H1 (cell line): ENCODE measurements at regions not wholly inside any gene's neighbourhood (a gene's known extent, or its start where the extent isn't known, plus 50 kb on each side); places are given as distances from the start of the nearest gene placed in this dataset.

ENCODE experiments used
- CTCF ChIA-PET: fragments of 300-600 bp; sonication (Branson Sonifier 250); formaldehyde crosslinking; loops from one replicate; lab custom pipeline; 2021; ENCODE audit not compliant: partially characterized antibody; lab: Charles Lee
- POLR2A ChIA-PET: fragments of 300-600 bp; sonication (Branson Sonifier 250); formaldehyde crosslinking; loops from one replicate; lab custom pipeline; 2021; ENCODE audit warnings: inconsistent platforms; ENCODE audit not compliant: partially characterized antibody; lab: Charles Lee
- DNase-seq, 2 experiments: peaks; one replicate each; pipeline versions ENCODE4 v3.0.0 to v3.0.0-alpha.2; 2010 to 2022; ENCODE audit warnings: low spot score in 2 of 2, low read depth in 1 of 2, mixed read lengths in 1 of 2
- FAIRE-seq: peaks from 2 replicates; lab custom pipeline; 2011; peaks lifted over from hg19 to GRCh38; lab: Jason Lieb, UNC
- H2AFZ ChIP-seq: 2 replicates; pipeline ENCODE4 v1.8.1; 2012; ENCODE audit warnings: low read length, inconsistent platforms
- H2AK5ac ChIP-seq: 2 replicates; pipeline ENCODE4 v1.6.1; 2013; ENCODE audit warnings: low read depth, low read length
- H2BK120ac ChIP-seq: replicated peaks from 2 replicates; pipeline ENCODE3; 2013; ENCODE audit warnings: low read depth, low read length, inconsistent platforms
- H2BK12ac ChIP-seq: 2 replicates; pipeline ENCODE4 v1.6.1; 2013; ENCODE audit warnings: low read depth, low read length
- H2BK15ac ChIP-seq: 2 replicates; pipeline ENCODE4 v1.6.1; 2013; ENCODE audit warnings: low read length
- H2BK20ac ChIP-seq: 2 replicates; pipeline ENCODE4 v1.6.1; 2013; ENCODE audit warnings: low read length
- H2BK5ac ChIP-seq: 2 replicates; pipeline ENCODE4 v1.6.1; 2013; ENCODE audit warnings: low read depth, low read length
- H3K14ac ChIP-seq: 2 replicates; pipeline ENCODE4 v1.6.1; 2013; ENCODE audit warnings: inconsistent platforms; ENCODE audit not compliant: insufficient read length
- H3K18ac ChIP-seq: 2 replicates; pipeline ENCODE4 v1.6.1; 2013; ENCODE audit warnings: low read length; ENCODE audit errors: extremely low read depth
- H3K23ac ChIP-seq: 2 replicates; pipeline ENCODE4 v1.6.1; 2013; ENCODE audit warnings: inconsistent platforms; ENCODE audit not compliant: insufficient read length
- H3K23me2 ChIP-seq: 2 replicates; pipeline ENCODE4 v1.6.1; 2013; ENCODE audit warnings: low read depth, low read length
- H3K27ac ChIP-seq: 2 replicates; pipeline ENCODE4 v1.6.1; 2011; ENCODE audit warnings: low read depth, low read length, inconsistent platforms
- H3K27me3 ChIP-seq, 4 experiments: replicated peaks in 1 of 4; 1 replicate in 1 of 4; 2 replicates in 3 of 4; pipeline versions ENCODE4 v1.6.1 to v1.8.1; 2011 to 2013; ENCODE audit warnings: low read length in 3 of 4, mild to moderate bottlenecking in 3 of 4, inconsistent platforms in 2 of 4, mixed read lengths in 2 of 4, moderate library complexity in 1 of 4; ENCODE audit not compliant: control insufficient read depth in 3 of 4, insufficient read depth in 3 of 4; ENCODE audit errors: extremely low read depth in 1 of 4
- H3K36me3 ChIP-seq, 4 experiments: 2 replicates each; pipeline versions ENCODE4 v1.6.1 to v1.8.1; 2011 to 2013; ENCODE audit warnings: mild to moderate bottlenecking in 4 of 4, low read length in 3 of 4, moderate library complexity in 2 of 4, control low read depth in 1 of 4, inconsistent platforms in 1 of 4; ENCODE audit not compliant: insufficient read depth in 4 of 4, control insufficient read depth in 2 of 4
- H3K4ac ChIP-seq: replicated peaks from 2 replicates; pipeline ENCODE3; 2013; ENCODE audit warnings: low read length, low read depth, mixed read lengths, inconsistent platforms; ENCODE audit not compliant: insufficient read length
- H3K4me1 ChIP-seq, 4 experiments: replicated peaks in 1 of 4; 1 replicate in 1 of 4; 2 replicates in 3 of 4; pipeline versions ENCODE4 v1.6.1 to v1.8.1; 2011 to 2013; ENCODE audit warnings: low read length in 3 of 4, inconsistent platforms in 2 of 4, mixed read lengths in 1 of 4; ENCODE audit not compliant: insufficient read depth in 4 of 4, control insufficient read depth in 3 of 4
- H3K4me2 ChIP-seq, 2 experiments: 2 replicates each; pipeline versions ENCODE4 v1.6.1 to v1.8.1; 2011 to 2013; ENCODE audit warnings: low read depth in 2 of 2, low read length in 2 of 2, control low read depth in 1 of 2, inconsistent platforms in 1 of 2, mild to moderate bottlenecking in 1 of 2; ENCODE audit not compliant: insufficient read depth in 1 of 2
- H3K4me3 ChIP-seq, 4 experiments: fragments of 200-600, 300-600 bp in 1 of 4; sonication (generic), shearing (Covaris generic), sonication (Bioruptor Twin) in 1 of 4; 2 replicates each; pipeline versions ENCODE4 v1.5.1 to v1.8.1; 2011 to 2016; ENCODE audit warnings: low read length in 4 of 4, low read depth in 3 of 4, control low read depth in 2 of 4, inconsistent platforms in 2 of 4, mild to moderate bottlenecking in 2 of 4, mixed read lengths in 1 of 4, moderate library complexity in 1 of 4; ENCODE audit not compliant: insufficient read depth in 2 of 4; ENCODE audit errors: extremely low read depth in 1 of 4
- H3K56ac ChIP-seq: replicated peaks from 2 replicates; pipeline ENCODE3; 2013; ENCODE audit warnings: low read depth, mild to moderate bottlenecking, mixed read lengths, low read length, inconsistent platforms; ENCODE audit not compliant: insufficient read length
- H3K79me1 ChIP-seq: 2 replicates; pipeline ENCODE4 v1.6.1; 2013; ENCODE audit warnings: low read depth, low read length, control low read depth
- H3K79me2 ChIP-seq, 2 experiments: 2 replicates each; pipeline versions ENCODE4 v1.6.1 to v1.8.1; 2012 to 2013; ENCODE audit warnings: low read length in 2 of 2, mild to moderate bottlenecking in 2 of 2, inconsistent platforms in 1 of 2; ENCODE audit not compliant: insufficient read depth in 2 of 2, control insufficient read depth in 1 of 2
- H3K9ac ChIP-seq, 4 experiments: replicated peaks in 1 of 4; 1 replicate in 1 of 4; 2 replicates in 3 of 4; pipeline versions ENCODE4 v1.6.1 to v1.8.1; 2011 to 2013; ENCODE audit warnings: low read depth in 3 of 4, low read length in 3 of 4, control low read depth in 2 of 4, mild to moderate bottlenecking in 2 of 4, moderate library complexity in 2 of 4, inconsistent platforms in 1 of 4; ENCODE audit errors: extremely low read depth in 1 of 4
- H3K9me3 ChIP-seq, 2 experiments: 2 replicates each; pipeline versions ENCODE4 v1.6.1 to v1.8.1; 2012 to 2013; ENCODE audit warnings: mild to moderate bottlenecking in 2 of 2, moderate library complexity in 2 of 2, control low read depth in 1 of 2, inconsistent platforms in 1 of 2, low read depth in 1 of 2, low read length in 1 of 2, mixed read lengths in 1 of 2; ENCODE audit not compliant: insufficient read depth in 2 of 2
- H4K20me1 ChIP-seq, 2 experiments: replicated peaks in 1 of 2; 2 replicates each; pipeline versions ENCODE3 to v1.8.1; 2011 to 2013; ENCODE audit warnings: inconsistent platforms in 2 of 2, low read length in 2 of 2, mild to moderate bottlenecking in 1 of 2; ENCODE audit not compliant: insufficient read depth in 2 of 2, control insufficient read depth in 1 of 2
- H4K5ac ChIP-seq: 2 replicates; pipeline ENCODE4 v1.6.1; 2013; ENCODE audit warnings: low read length, low read depth, mixed read lengths, inconsistent platforms; ENCODE audit not compliant: insufficient read length
- H4K8ac ChIP-seq: 2 replicates; pipeline ENCODE4 v1.8.0; 2013; ENCODE audit warnings: mild to moderate bottlenecking, moderate library complexity, low read length, inconsistent platforms; ENCODE audit not compliant: insufficient read depth; ENCODE audit errors: extremely low read depth
- H4K91ac ChIP-seq: replicated peaks from 2 replicates; pipeline ENCODE3; 2013; ENCODE audit warnings: low read length, mixed read lengths, inconsistent platforms; ENCODE audit not compliant: insufficient read length
- BCL11A ChIP-seq, 2 experiments: IDR thresholded peaks; one replicate each; pipeline ENCODE4 v1.6.1; 2011; ENCODE audit warnings: low read depth in 2 of 2, low read length in 2 of 2, mild to moderate bottlenecking in 2 of 2
- WGBS, 2 experiments: shearing (Covaris generic) in 1 of 2; methylation state at CpG; one replicate each; pipeline versions ENCODE4 v1.1.6 to v1.1.7; 2013 to 2015; ENCODE audit warnings: low lambda C conversion rate in 2 of 2, mixed read lengths in 2 of 2, inconsistent platforms in 1 of 2, low coverage in 1 of 2, missing lambda C conversion rate in 1 of 2; ENCODE audit not compliant: insufficient replicate concordance in 2 of 2, insufficient coverage in 1 of 2, insufficient read length in 1 of 2; ENCODE audit errors: extremely low coverage in 1 of 2, missing lambda C conversion rate in 1 of 2; 5-methylcytosine and 5-hydroxymethylcytosine counted together

DNA sequence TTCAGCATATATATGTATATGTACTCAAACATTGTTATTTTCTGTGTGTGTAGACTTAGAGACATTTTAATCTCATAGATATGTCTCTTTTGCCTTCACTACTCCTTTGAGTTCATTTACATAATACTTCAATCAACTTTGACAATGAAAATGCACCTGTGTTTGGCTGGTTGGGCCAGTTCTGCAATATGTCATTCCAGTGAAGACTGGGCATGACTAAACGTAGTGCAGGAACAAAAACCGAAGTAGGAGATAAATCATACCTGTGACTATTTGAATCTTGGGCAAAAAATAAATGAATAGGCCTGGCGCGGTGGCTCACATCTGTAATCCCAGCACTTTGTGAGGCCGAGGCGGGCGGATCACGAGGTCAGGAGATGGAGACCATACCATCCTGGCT lies 640.0 kb upstream of the ANO3 start:
- Histone ChIP-seq H2BK12ac (no peak overlapping the region), H3K27me3 (no peaks in the 10 kb centered on the region), H2BK5ac (no peak overlapping the region), H3K79me1 (no peaks in the 10 kb centered on the region), H3K4me2 (no peak overlapping the region), H3K4me1 (peaks cover 0 to under 1% (median 0%) of the 10 kb centered on the region in 4 experiments; a peak in 1 of 7 replicates), H4K91ac (no peak overlapping the region), H4K8ac (no peak overlapping the region), H2AK5ac (no peak overlapping the region), H3K4ac (no peak overlapping the region), H2BK20ac (no peak overlapping the region), H4K20me1 (no peaks in the 10 kb centered on the region), H3K23me2 (no peaks in the 10 kb centered on the region), H3K18ac (no peak overlapping the region), H2AFZ (no peak overlapping the region), H3K9me3 (0 out of 4 replicates have a peak, but pooled peaks cover 0 to 4% of the 10 kb centered on the region in 2 experiments), H3K4me3 (no peak overlapping the region), H3K27ac (no peak overlapping the region), H3K36me3 (no peaks in the 10 kb centered on the region), H2BK120ac (no peak overlapping the region), H3K14ac (no peak overlapping the region), H3K9ac (no peak overlapping the region), H3K23ac (no peak overlapping the region), H3K56ac (no peak overlapping the region), H2BK15ac (no peak overlapping the region), H4K5ac (no peak overlapping the region), H3K79me2 (no peaks in the 10 kb centered on the region)
- POLR2A ChIA-PET: no interaction called here
- no peak for FAIRE-seq
- WGBS, 2 experiments: 95% methylated on average over 8 of the region's 8 CpGs; no CpG with 5 or more reads in 1 of the 2 experiments
- no peak for DNase-seq
- CTCF ChIA-PET: no interaction called here
- TF ChIP-seq BCL11A (IDR thresholded peaks at IDR 0.05; ENCODE audit: low read depth in 2 of 2, low read length in 2 of 2): no peak
